PC-3 (cell line): ENCODE measurements at regions not wholly inside any gene's neighbourhood (a gene's known extent, or its start where the extent isn't known, plus 50 kb on each side); places are given as distances from the start of the nearest gene placed in this dataset.
A peak's percentile ranks its signal among the peaks of the same experiment; 100 is the strongest.

Experiments
- ATAC-seq: fragments of 200-7000 bp; cut with Tn5 transposase; 2 replicates; pipeline ENCODE4 v1.9.1; 2020; ENCODE audit warnings: mild to moderate bottlenecking, moderate library complexity
- BruUV-seq: library from RNA; stranded (reverse); fragments of 400-500 nt; replicated peaks from 2 replicates; lab custom pipeline; 2021; lab: Mats Ljungman, UMichigan
- CTCF ChIA-PET: fragments of 300-600 bp; sonication (Branson Sonifier 250); formaldehyde crosslinking; loops from one replicate; lab custom pipeline; 2022; ENCODE audit warnings: antibody characterized with exemption; lab: Charles Lee
- POLR2A ChIA-PET: fragments of 300-600 bp; sonication (Branson Sonifier 250); formaldehyde crosslinking; loops from one replicate; lab custom pipeline; 2022; ENCODE audit warnings: antibody characterized with exemption; ENCODE audit not compliant: unreplicated experiment; lab: Charles Lee
- DNase-seq: peaks from one replicate; pipeline ENCODE4 v3.0.0-alpha.2; 2015
- H2AFZ ChIP-seq: fragments of 300-600 bp; sonication (generic); 2 replicates; pipeline ENCODE4 v1.6.0; 2016; ENCODE audit warnings: antibody characterized with exemption, low read length
- H3F3A ChIP-seq: fragments of 300-600 bp; sonication (generic); one replicate; pipeline ENCODE4 v1.6.0; 2017; ENCODE audit warnings: antibody characterized with exemption, low read length, control low read depth, mild to moderate bottlenecking; ENCODE audit not compliant: unreplicated experiment
- H3K27ac ChIP-seq: fragments of 300-600 bp; sonication (generic); 2 replicates; pipeline ENCODE4 v1.5.1; 2016; ENCODE audit warnings: mild to moderate bottlenecking, low read length
- H3K27me3 ChIP-seq: fragments of 300-600 bp; sonication (generic); 2 replicates; pipeline ENCODE4 v1.6.1; 2016; ENCODE audit warnings: low read length, mixed read lengths
- H3K36me3 ChIP-seq: fragments of 300-600 bp; sonication (generic); 2 replicates; pipeline ENCODE4 v1.6.1; 2016; ENCODE audit warnings: low read depth, mixed run types, low read length, mixed read lengths
- H3K4me1 ChIP-seq: fragments of 300-600 bp; sonication (generic); 2 replicates; pipeline ENCODE4 v1.5.1; 2016; ENCODE audit warnings: low read length; ENCODE audit not compliant: insufficient read depth
- H3K4me2 ChIP-seq: fragments of 300-600 bp; sonication (generic); 2 replicates; pipeline ENCODE4 v1.6.0; 2016; ENCODE audit warnings: low read length
- H3K4me3 ChIP-seq: fragments of 300-600 bp; sonication (generic); 2 replicates; pipeline ENCODE4 v1.5.1; 2016; ENCODE audit warnings: mild to moderate bottlenecking, low read length, mixed read lengths
- H3K79me2 ChIP-seq: fragments of 300-600 bp; sonication (generic); 2 replicates; pipeline ENCODE4 v1.6.1; 2017; ENCODE audit warnings: low read length, mixed read lengths
- H3K9ac ChIP-seq: fragments of 300-600 bp; sonication (generic); 2 replicates; pipeline ENCODE4 v1.6.0; 2016; ENCODE audit warnings: mild to moderate bottlenecking, low read length
- H3K9me2 ChIP-seq: fragments of 300-600 bp; sonication (generic); replicated peaks from 2 replicates; pipeline ENCODE4 v1.6.1; 2016; ENCODE audit warnings: mixed run types, low read length, mixed read lengths
- H3K9me3 ChIP-seq: fragments of 300-600 bp; sonication (generic); 2 replicates; pipeline ENCODE4 v1.6.1; 2016; ENCODE audit warnings: low read length, mixed read lengths
- H4K20me1 ChIP-seq: fragments of 300-600 bp; sonication (generic); 2 replicates; pipeline ENCODE4 v1.6.1; 2016; ENCODE audit warnings: low read length, mixed read lengths
- EZH2 ChIP-seq: fragments of 300-600 bp; sonication (generic); IDR thresholded peaks from one replicate; pipeline ENCODE4 v1.6.1; 2017; ENCODE audit warnings: antibody characterized with exemption, mild to moderate bottlenecking, low read length; ENCODE audit not compliant: unreplicated experiment
- EZH2phosphoT487 ChIP-seq: fragments of 300-600 bp; sonication (generic); IDR thresholded peaks from 2 replicates; pipeline ENCODE4 v1.6.1; 2018; ENCODE audit warnings: mild to moderate bottlenecking, antibody characterized with exemption, low read length, borderline replicate concordance
- intact Hi-C: fragments of 100-400 bp; cut with micrococcal nuclease; formaldehyde crosslinking; loops from 2 replicates; pipeline ENCODE4 v1.9.0; 2023
- TF ChIP-seq, protein P1 (sequence below): fragments of 300-600 bp; sonication (generic); conservative IDR thresholded peaks from 2 replicates; pipeline ENCODE4 v1.5.1; 2017; ENCODE audit warnings: antibody characterized with exemption, low read depth, mild to moderate bottlenecking, low read length

DNA sequence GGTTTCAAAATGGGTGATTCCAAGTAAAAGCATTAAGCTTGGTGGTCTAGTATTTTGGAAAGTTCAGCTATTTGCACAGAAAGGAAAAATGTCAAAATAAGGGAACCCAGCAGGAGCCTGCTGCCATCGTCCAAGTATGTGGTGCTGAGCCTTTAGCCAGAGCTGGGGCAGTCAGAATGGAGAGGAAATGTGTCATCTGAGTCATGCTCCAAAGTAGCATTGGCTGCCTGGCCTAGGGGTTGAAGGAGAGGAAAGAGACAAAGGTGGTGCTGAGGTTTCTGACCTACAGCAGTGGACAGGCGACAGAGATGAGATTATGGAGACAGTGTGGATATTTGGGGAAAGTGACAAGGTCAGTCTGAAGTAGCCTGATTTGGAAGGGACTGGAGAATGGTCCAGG lies 103.9 kb downstream of the PLCE1 start:
- Histone ChIP-seq H3K4me2 (no peak overlapping the region), H3K4me3 (no peak overlapping the region), H3K27ac (no peak overlapping the region), H3K9ac (no peak overlapping the region), H3K79me2 (no peaks in the 10 kb centered on the region), H3K27me3 (no peaks in the 10 kb centered on the region), H3K9me2 (no peaks in the 10 kb centered on the region), H3K36me3 (no peaks in the 10 kb centered on the region), H2AFZ (no peak overlapping the region), H3F3A (no peaks in the 10 kb centered on the region), H4K20me1 (no peaks in the 10 kb centered on the region), H3K9me3 (no peaks in the 10 kb centered on the region), H3K4me1 (no peaks in the 10 kb centered on the region)
- no peak for TF ChIP-seq EZH2
- TF ChIP-seq EZH2phosphoT487 = no peak
- TF ChIP-seq, protein P1, sequence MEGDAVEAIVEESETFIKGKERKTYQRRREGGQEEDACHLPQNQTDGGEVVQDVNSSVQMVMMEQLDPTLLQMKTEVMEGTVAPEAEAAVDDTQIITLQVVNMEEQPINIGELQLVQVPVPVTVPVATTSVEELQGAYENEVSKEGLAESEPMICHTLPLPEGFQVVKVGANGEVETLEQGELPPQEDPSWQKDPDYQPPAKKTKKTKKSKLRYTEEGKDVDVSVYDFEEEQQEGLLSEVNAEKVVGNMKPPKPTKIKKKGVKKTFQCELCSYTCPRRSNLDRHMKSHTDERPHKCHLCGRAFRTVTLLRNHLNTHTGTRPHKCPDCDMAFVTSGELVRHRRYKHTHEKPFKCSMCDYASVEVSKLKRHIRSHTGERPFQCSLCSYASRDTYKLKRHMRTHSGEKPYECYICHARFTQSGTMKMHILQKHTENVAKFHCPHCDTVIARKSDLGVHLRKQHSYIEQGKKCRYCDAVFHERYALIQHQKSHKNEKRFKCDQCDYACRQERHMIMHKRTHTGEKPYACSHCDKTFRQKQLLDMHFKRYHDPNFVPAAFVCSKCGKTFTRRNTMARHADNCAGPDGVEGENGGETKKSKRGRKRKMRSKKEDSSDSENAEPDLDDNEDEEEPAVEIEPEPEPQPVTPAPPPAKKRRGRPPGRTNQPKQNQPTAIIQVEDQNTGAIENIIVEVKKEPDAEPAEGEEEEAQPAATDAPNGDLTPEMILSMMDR = no peak
- ChIA-PET POLR2A (no interaction called here), CTCF (no interaction called here)
- intact Hi-C loops = no loop called here
- no TSS peak for BruUV-seq
- ATAC-seq = peak; percentile 55; the same call in 1 of the 2 replicates
- no peak for DNase-seq

DNA sequence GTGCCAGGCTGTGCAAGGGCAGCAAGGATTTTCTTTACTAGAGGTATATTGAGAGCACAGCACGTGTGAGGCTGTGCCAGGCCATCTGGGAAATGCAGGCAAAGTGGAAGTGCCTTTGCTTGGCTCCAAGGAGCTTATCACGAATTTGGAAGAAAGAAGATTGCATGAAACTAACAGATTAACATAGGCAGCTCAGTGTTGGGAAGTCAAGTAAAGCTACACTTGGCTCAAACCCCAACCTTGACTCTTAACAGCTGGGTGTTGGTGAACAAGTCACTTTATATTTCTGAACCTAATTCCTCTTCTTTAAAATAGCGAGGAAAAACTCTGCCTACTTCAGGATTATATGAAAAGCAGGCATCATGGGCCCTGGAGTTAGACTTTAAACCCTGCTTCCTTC lies 105.2 kb downstream of the PLCE1 start:
- H3K27me3 ChIP-seq = no peaks in the 10 kb centered on the region
- no peaks in the 10 kb centered on the region for H3F3A ChIP-seq
- no peaks in the 10 kb centered on the region for H4K20me1 ChIP-seq
- no peaks in the 10 kb centered on the region for H3K79me2 ChIP-seq
- TF ChIP-seq EZH2 (no peak), EZH2phosphoT487 (no peak)
- TF ChIP-seq, protein P1 = no peak
- DNase-seq (no peak), ATAC-seq (no peak)
- H3K27ac ChIP-seq = no peak overlapping the region
- ChIA-PET POLR2A (no interaction called here), CTCF (no interaction called here)
- H3K9me3 ChIP-seq = no peaks in the 10 kb centered on the region
- no TSS peak for BruUV-seq
- intact Hi-C loops = no loop called here
- H3K4me1 ChIP-seq = peaks cover 6% of the 10 kb centered on the region
- no peaks in the 10 kb centered on the region for H3K36me3 ChIP-seq
- H3K9me2 ChIP-seq = no peaks in the 10 kb centered on the region
- no peak overlapping the region for H3K9ac ChIP-seq
- no peak overlapping the region for H2AFZ ChIP-seq
- no peak overlapping the region for H3K4me2 ChIP-seq
- H3K4me3 ChIP-seq = no peak overlapping the region

DNA sequence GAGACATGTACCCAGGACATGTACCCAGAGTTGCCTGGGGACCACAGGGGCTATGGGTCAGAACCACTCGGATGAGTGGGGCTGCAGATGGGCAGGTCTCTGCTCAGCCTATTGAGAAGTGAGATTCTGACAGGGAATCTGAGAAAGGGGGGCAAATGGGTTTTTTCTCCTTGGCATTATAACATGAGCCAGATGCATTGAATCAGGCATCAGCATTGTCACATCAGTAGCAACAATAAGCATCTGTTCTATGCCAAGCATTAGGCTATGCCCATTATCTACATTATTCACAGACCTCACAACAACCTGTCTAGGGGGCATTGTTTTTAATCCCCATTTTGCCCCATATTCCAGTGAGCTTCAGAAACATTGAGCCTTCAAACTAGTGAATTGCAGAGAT lies 108.2 kb downstream of the PLCE1 start:
- POLR2A ChIA-PET = no interaction called here
- DNase-seq (no peak), ATAC-seq (no peak)
- Histone ChIP-seq H3K27ac (no peak overlapping the region), H4K20me1 (no peaks in the 10 kb centered on the region), H3K79me2 (0 out of 2 replicates have a peak, but pooled peaks cover 8% of the 10 kb centered on the region), H3K9me2 (no peaks in the 10 kb centered on the region), H2AFZ (no peak overlapping the region), H3K9me3 (no peaks in the 10 kb centered on the region), H3K4me1 (peaks cover 21% of the 10 kb centered on the region), H3F3A (no peaks in the 10 kb centered on the region), H3K9ac (no peak overlapping the region), H3K4me3 (no peak overlapping the region), H3K27me3 (no peaks in the 10 kb centered on the region), H3K36me3 (no peaks in the 10 kb centered on the region), H3K4me2 (no peak overlapping the region)
- no peak for TF ChIP-seq EZH2
- TF ChIP-seq, protein P1 = no peak
- TF ChIP-seq EZH2phosphoT487 = no peak
- CTCF ChIA-PET = interaction anchor here (1.1 kb wide), 1 partner anchor 185 kb away, joined by 4 read pairs; no protein-coding TSS in a partner anchor
- intact Hi-C loops = no loop called here
- no TSS peak for BruUV-seq
